Chondrocyte (in vitro differentiated cells): ENCODE measurements at regions not wholly inside any gene's neighbourhood (a gene's known extent, or its start where the extent isn't known, plus 50 kb on each side); places are given as distances from the start of the nearest gene placed in this dataset.
A peak's percentile ranks its signal among the peaks of the same experiment; 100 is the strongest.

Source experiments
- DNase-seq: peaks from one replicate; pipeline ENCODE4 v3.0.0; 2021; ENCODE audit warnings: mixed read lengths, low spot score
- H3K27ac Mint-ChIP-seq: one replicate; pipeline ENCODE4 v1.8.0; 2021; ENCODE audit warnings: mild to moderate bottlenecking, moderate library complexity, mixed read lengths; ENCODE audit not compliant: unreplicated experiment
- H3K27me3 Mint-ChIP-seq: 2 replicates; pipeline ENCODE4 v1.8.0; 2021; ENCODE audit warnings: low read depth, mixed read lengths
- H3K36me3 Mint-ChIP-seq: 2 replicates; pipeline ENCODE4 v1.8.0; 2021; ENCODE audit warnings: low read depth, mixed read lengths
- H3K4me1 Mint-ChIP-seq: 2 replicates; pipeline ENCODE4 v1.8.0; 2021; ENCODE audit warnings: low read depth, mild to moderate bottlenecking, mixed read lengths
- H3K4me3 Mint-ChIP-seq: one replicate; pipeline ENCODE4 v1.8.0; 2021; ENCODE audit warnings: mild to moderate bottlenecking, moderate library complexity, mixed read lengths; ENCODE audit not compliant: unreplicated experiment
- H3K9me3 Mint-ChIP-seq: 2 replicates; pipeline ENCODE4 v1.8.0; 2021; ENCODE audit warnings: low read depth, mixed read lengths
- CTCF ChIP-seq: fragments of 200-600 bp; sonication (generic); IDR thresholded peaks from 2 replicates; pipeline ENCODE4 v1.5.0; 2021; ENCODE audit warnings: antibody characterized with exemption, mild to moderate bottlenecking, moderate library complexity

- Mint-ChIP-seq H3K27me3 (no peaks in the 10 kb centered on the region), H3K36me3 (no peaks in the 10 kb centered on the region), H3K9me3 (peaks cover 13% of the 10 kb centered on the region), H3K27ac (no peak overlapping the region), H3K4me1 (no peaks in the 10 kb centered on the region), H3K4me3 (no peak overlapping the region)
- no peak for TF ChIP-seq CTCF
- no peak for DNase-seq
Observed at GRCh38 chr10:131559450-131559911, 248.0 kb upstream of the TCERG1L start.

- DNase-seq = no peak
- Mint-ChIP-seq H3K4me1 (no peaks in the 10 kb centered on the region), H3K36me3 (no peaks in the 10 kb centered on the region), H3K27ac (no peak overlapping the region), H3K9me3 (peaks cover 19% of the 10 kb centered on the region), H3K27me3 (no peaks in the 10 kb centered on the region), H3K4me3 (no peak overlapping the region)
- no peak for TF ChIP-seq CTCF
Observed at GRCh38 chr10:131560166-131560565, 248.6 kb upstream of the TCERG1L start.

GRCh38 chr10:131560706-131561355 is 249.3 kb upstream of the TCERG1L start:
- peaks cover 22% of the 10 kb centered on the region for H3K9me3 Mint-ChIP-seq

GRCh38 chr10:131561897-131562296 is 250.4 kb upstream of the TCERG1L start:
- H3K27me3 Mint-ChIP-seq = no peaks in the 10 kb centered on the region
- peak; percentile 37 for DNase-seq
- no peaks in the 10 kb centered on the region for H3K36me3 Mint-ChIP-seq
- H3K27ac Mint-ChIP-seq = no peak overlapping the region
- no peak for TF ChIP-seq CTCF
- H3K9me3 Mint-ChIP-seq = peaks cover 31% of the 10 kb centered on the region
- no peak overlapping the region for H3K4me3 Mint-ChIP-seq
- H3K4me1 Mint-ChIP-seq = no peaks in the 10 kb centered on the region

More at GRCh38 chr10:131560706-131561355, 249.3 kb upstream of the TCERG1L start:
- Mint-ChIP-seq H3K27me3 (no peaks in the 10 kb centered on the region), H3K4me1 (no peaks in the 10 kb centered on the region), H3K27ac (no peak overlapping the region), H3K36me3 (no peaks in the 10 kb centered on the region), H3K4me3 (no peak overlapping the region)
- TF ChIP-seq CTCF = no peak
- no peak for DNase-seq

GRCh38 chr10:131563411-131563810 is 251.9 kb upstream of the TCERG1L start:
- no peak for DNase-seq
- TF ChIP-seq CTCF = no peak
- H3K27ac Mint-ChIP-seq = no peak overlapping the region
- no peaks in the 10 kb centered on the region for H3K4me1 Mint-ChIP-seq
- no peaks in the 10 kb centered on the region for H3K36me3 Mint-ChIP-seq
- no peak overlapping the region for H3K4me3 Mint-ChIP-seq
- H3K27me3 Mint-ChIP-seq = no peaks in the 10 kb centered on the region
- H3K9me3 Mint-ChIP-seq = peaks cover 31% of the 10 kb centered on the region
